H1 (cell line): ENCODE measurements at regions not wholly inside any gene's neighbourhood (a gene's known extent, or its start where the extent isn't known, plus 50 kb on each side); places are given as distances from the start of the nearest gene placed in this dataset.

Experiments used
- CTCF ChIA-PET: fragments of 300-600 bp; sonication (Branson Sonifier 250); formaldehyde crosslinking; loops from one replicate; lab custom pipeline; 2021; ENCODE audit not compliant: partially characterized antibody; lab: Charles Lee
- POLR2A ChIA-PET: fragments of 300-600 bp; sonication (Branson Sonifier 250); formaldehyde crosslinking; loops from one replicate; lab custom pipeline; 2021; ENCODE audit warnings: inconsistent platforms; ENCODE audit not compliant: partially characterized antibody; lab: Charles Lee
- DNase-seq, 2 experiments: peaks; one replicate each; pipeline versions ENCODE4 v3.0.0 to v3.0.0-alpha.2; 2010 to 2022; ENCODE audit warnings: low spot score in 2 of 2, low read depth in 1 of 2, mixed read lengths in 1 of 2
- FAIRE-seq: peaks from 2 replicates; lab custom pipeline; 2011; peaks lifted over from hg19 to GRCh38; lab: Jason Lieb, UNC
- H2AFZ ChIP-seq: 2 replicates; pipeline ENCODE4 v1.8.1; 2012; ENCODE audit warnings: low read length, inconsistent platforms
- H2AK5ac ChIP-seq: 2 replicates; pipeline ENCODE4 v1.6.1; 2013; ENCODE audit warnings: low read depth, low read length
- H2BK120ac ChIP-seq: replicated peaks from 2 replicates; pipeline ENCODE3; 2013; ENCODE audit warnings: low read depth, low read length, inconsistent platforms
- H2BK12ac ChIP-seq: 2 replicates; pipeline ENCODE4 v1.6.1; 2013; ENCODE audit warnings: low read depth, low read length
- H2BK15ac ChIP-seq: 2 replicates; pipeline ENCODE4 v1.6.1; 2013; ENCODE audit warnings: low read length
- H2BK20ac ChIP-seq: 2 replicates; pipeline ENCODE4 v1.6.1; 2013; ENCODE audit warnings: low read length
- H2BK5ac ChIP-seq: 2 replicates; pipeline ENCODE4 v1.6.1; 2013; ENCODE audit warnings: low read depth, low read length
- H3K14ac ChIP-seq: 2 replicates; pipeline ENCODE4 v1.6.1; 2013; ENCODE audit warnings: inconsistent platforms; ENCODE audit not compliant: insufficient read length
- H3K18ac ChIP-seq: 2 replicates; pipeline ENCODE4 v1.6.1; 2013; ENCODE audit warnings: low read length; ENCODE audit errors: extremely low read depth
- H3K23ac ChIP-seq: 2 replicates; pipeline ENCODE4 v1.6.1; 2013; ENCODE audit warnings: inconsistent platforms; ENCODE audit not compliant: insufficient read length
- H3K23me2 ChIP-seq: 2 replicates; pipeline ENCODE4 v1.6.1; 2013; ENCODE audit warnings: low read depth, low read length
- H3K27ac ChIP-seq: 2 replicates; pipeline ENCODE4 v1.6.1; 2011; ENCODE audit warnings: low read depth, low read length, inconsistent platforms
- H3K27me3 ChIP-seq, 4 experiments: replicated peaks in 1 of 4; 1 replicate in 1 of 4; 2 replicates in 3 of 4; pipeline versions ENCODE4 v1.6.1 to v1.8.1; 2011 to 2013; ENCODE audit warnings: low read length in 3 of 4, mild to moderate bottlenecking in 3 of 4, inconsistent platforms in 2 of 4, mixed read lengths in 2 of 4, moderate library complexity in 1 of 4; ENCODE audit not compliant: control insufficient read depth in 3 of 4, insufficient read depth in 3 of 4; ENCODE audit errors: extremely low read depth in 1 of 4
- H3K36me3 ChIP-seq, 4 experiments: 2 replicates each; pipeline versions ENCODE4 v1.6.1 to v1.8.1; 2011 to 2013; ENCODE audit warnings: mild to moderate bottlenecking in 4 of 4, low read length in 3 of 4, moderate library complexity in 2 of 4, control low read depth in 1 of 4, inconsistent platforms in 1 of 4; ENCODE audit not compliant: insufficient read depth in 4 of 4, control insufficient read depth in 2 of 4
- H3K4ac ChIP-seq: replicated peaks from 2 replicates; pipeline ENCODE3; 2013; ENCODE audit warnings: low read length, low read depth, mixed read lengths, inconsistent platforms; ENCODE audit not compliant: insufficient read length
- H3K4me1 ChIP-seq, 4 experiments: replicated peaks in 1 of 4; 1 replicate in 1 of 4; 2 replicates in 3 of 4; pipeline versions ENCODE4 v1.6.1 to v1.8.1; 2011 to 2013; ENCODE audit warnings: low read length in 3 of 4, inconsistent platforms in 2 of 4, mixed read lengths in 1 of 4; ENCODE audit not compliant: insufficient read depth in 4 of 4, control insufficient read depth in 3 of 4
- H3K4me2 ChIP-seq, 2 experiments: 2 replicates each; pipeline versions ENCODE4 v1.6.1 to v1.8.1; 2011 to 2013; ENCODE audit warnings: low read depth in 2 of 2, low read length in 2 of 2, control low read depth in 1 of 2, inconsistent platforms in 1 of 2, mild to moderate bottlenecking in 1 of 2; ENCODE audit not compliant: insufficient read depth in 1 of 2
- H3K4me3 ChIP-seq, 4 experiments: fragments of 200-600, 300-600 bp in 1 of 4; sonication (generic), shearing (Covaris generic), sonication (Bioruptor Twin) in 1 of 4; 2 replicates each; pipeline versions ENCODE4 v1.5.1 to v1.8.1; 2011 to 2016; ENCODE audit warnings: low read length in 4 of 4, low read depth in 3 of 4, control low read depth in 2 of 4, inconsistent platforms in 2 of 4, mild to moderate bottlenecking in 2 of 4, mixed read lengths in 1 of 4, moderate library complexity in 1 of 4; ENCODE audit not compliant: insufficient read depth in 2 of 4; ENCODE audit errors: extremely low read depth in 1 of 4
- H3K56ac ChIP-seq: replicated peaks from 2 replicates; pipeline ENCODE3; 2013; ENCODE audit warnings: low read depth, mild to moderate bottlenecking, mixed read lengths, low read length, inconsistent platforms; ENCODE audit not compliant: insufficient read length
- H3K79me1 ChIP-seq: 2 replicates; pipeline ENCODE4 v1.6.1; 2013; ENCODE audit warnings: low read depth, low read length, control low read depth
- H3K79me2 ChIP-seq, 2 experiments: 2 replicates each; pipeline versions ENCODE4 v1.6.1 to v1.8.1; 2012 to 2013; ENCODE audit warnings: low read length in 2 of 2, mild to moderate bottlenecking in 2 of 2, inconsistent platforms in 1 of 2; ENCODE audit not compliant: insufficient read depth in 2 of 2, control insufficient read depth in 1 of 2
- H3K9ac ChIP-seq, 4 experiments: replicated peaks in 1 of 4; 1 replicate in 1 of 4; 2 replicates in 3 of 4; pipeline versions ENCODE4 v1.6.1 to v1.8.1; 2011 to 2013; ENCODE audit warnings: low read depth in 3 of 4, low read length in 3 of 4, control low read depth in 2 of 4, mild to moderate bottlenecking in 2 of 4, moderate library complexity in 2 of 4, inconsistent platforms in 1 of 4; ENCODE audit errors: extremely low read depth in 1 of 4
- H3K9me3 ChIP-seq, 2 experiments: 2 replicates each; pipeline versions ENCODE4 v1.6.1 to v1.8.1; 2012 to 2013; ENCODE audit warnings: mild to moderate bottlenecking in 2 of 2, moderate library complexity in 2 of 2, control low read depth in 1 of 2, inconsistent platforms in 1 of 2, low read depth in 1 of 2, low read length in 1 of 2, mixed read lengths in 1 of 2; ENCODE audit not compliant: insufficient read depth in 2 of 2
- H4K20me1 ChIP-seq, 2 experiments: replicated peaks in 1 of 2; 2 replicates each; pipeline versions ENCODE3 to v1.8.1; 2011 to 2013; ENCODE audit warnings: inconsistent platforms in 2 of 2, low read length in 2 of 2, mild to moderate bottlenecking in 1 of 2; ENCODE audit not compliant: insufficient read depth in 2 of 2, control insufficient read depth in 1 of 2
- H4K5ac ChIP-seq: 2 replicates; pipeline ENCODE4 v1.6.1; 2013; ENCODE audit warnings: low read length, low read depth, mixed read lengths, inconsistent platforms; ENCODE audit not compliant: insufficient read length
- H4K8ac ChIP-seq: 2 replicates; pipeline ENCODE4 v1.8.0; 2013; ENCODE audit warnings: mild to moderate bottlenecking, moderate library complexity, low read length, inconsistent platforms; ENCODE audit not compliant: insufficient read depth; ENCODE audit errors: extremely low read depth
- H4K91ac ChIP-seq: replicated peaks from 2 replicates; pipeline ENCODE3; 2013; ENCODE audit warnings: low read length, mixed read lengths, inconsistent platforms; ENCODE audit not compliant: insufficient read length
- ASH2L ChIP-seq: fragments of 200-600, 300-600 bp; sonication (generic); IDR thresholded peaks from one replicate; pipeline ENCODE4 v1.7.1; 2017; ENCODE audit warnings: low read length
- WGBS, 2 experiments: shearing (Covaris generic) in 1 of 2; methylation state at CpG; one replicate each; pipeline versions ENCODE4 v1.1.6 to v1.1.7; 2013 to 2015; ENCODE audit warnings: low lambda C conversion rate in 2 of 2, mixed read lengths in 2 of 2, inconsistent platforms in 1 of 2, low coverage in 1 of 2, missing lambda C conversion rate in 1 of 2; ENCODE audit not compliant: insufficient replicate concordance in 2 of 2, insufficient coverage in 1 of 2, insufficient read length in 1 of 2; ENCODE audit errors: extremely low coverage in 1 of 2, missing lambda C conversion rate in 1 of 2; 5-methylcytosine and 5-hydroxymethylcytosine counted together

DNA sequence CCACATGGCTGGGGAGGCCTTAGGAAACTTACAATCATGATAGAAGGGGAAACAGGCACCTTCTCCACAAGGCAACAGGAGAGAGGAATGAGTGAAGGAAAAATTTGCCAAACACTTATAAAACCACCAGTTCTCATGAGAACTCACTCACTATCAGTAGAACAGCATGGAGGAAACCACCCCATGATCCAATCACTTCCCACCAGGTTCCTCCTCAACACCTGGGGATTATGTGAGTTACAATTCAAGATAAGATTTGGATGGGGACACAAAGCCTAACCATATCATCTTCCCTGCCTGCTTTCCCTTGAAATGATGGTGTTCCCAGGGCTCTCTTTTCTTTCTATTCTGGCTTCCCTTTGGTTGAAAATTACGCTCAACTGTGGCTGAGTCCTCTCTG lies 262.7 kb upstream of the HABP2 start:
- Histone ChIP-seq H3K4me1 (no peaks in the 10 kb centered on the region), H2BK12ac (no peak overlapping the region), H3K14ac (no peak overlapping the region), H2BK15ac (no peak overlapping the region), H3K56ac (no peak overlapping the region), H4K8ac (no peak overlapping the region), H3K36me3 (no peaks in the 10 kb centered on the region), H3K4me2 (no peak overlapping the region), H3K18ac (no peak overlapping the region), H3K27me3 (no peaks in the 10 kb centered on the region; a peak in 1 of 7 replicates), H3K27ac (no peak overlapping the region), H3K23ac (no peak overlapping the region), H2AFZ (no peak overlapping the region), H2BK5ac (no peak overlapping the region), H2AK5ac (no peak overlapping the region), H4K5ac (no peak overlapping the region), H4K20me1 (no peaks in the 10 kb centered on the region), H3K9ac (no peak overlapping the region), H3K9me3 (no peaks in the 10 kb centered on the region), H3K23me2 (no peaks in the 10 kb centered on the region), H3K4ac (no peak overlapping the region), H3K79me1 (no peaks in the 10 kb centered on the region), H3K79me2 (no peaks in the 10 kb centered on the region), H2BK20ac (no peak overlapping the region), H2BK120ac (no peak overlapping the region), H4K91ac (no peak overlapping the region), H3K4me3 (no peak overlapping the region)
- FAIRE-seq, result no peak
- POLR2A ChIA-PET, result no interaction called here
- WGBS, 2 experiments, result 78% methylated on average over 1 of the region's 1 CpG; no CpG with 5 or more reads in 1 of the 2 experiments
- no peak for DNase-seq
- CTCF ChIA-PET, result interaction anchor here (1.0 kb wide), 1 partner anchor 11 kb away, joined by 3 read pairs; no protein-coding TSS in a partner anchor
- no peak for TF ChIP-seq ASH2L
